SK-N-SH (cell line): ENCODE measurements at regions not wholly inside any gene's neighbourhood (a gene's known extent, or its start where the extent isn't known, plus 50 kb on each side); places are given as distances from the start of the nearest gene placed in this dataset.

Experiments
- CTCF ChIA-PET: fragments of 300-600, 350-600 bp; formaldehyde crosslinking; extraction: SDS; loops from one replicate; lab custom pipeline; 2021; lab: Yijun Ruan, JAX
- POLR2A ChIA-PET: fragments of 350-600 bp; sonication (Branson Sonifier 250); formaldehyde crosslinking; extraction: SDS; loops from one replicate; lab custom pipeline; 2020; ENCODE audit warnings: antibody characterized with exemption, inconsistent platforms; lab: Yijun Ruan, JAX
- DNase-seq: peaks from one replicate; pipeline ENCODE4 v3.0.0; 2012
- H2AFZ ChIP-seq: fragments of 200-600 bp; sonication (generic); 2 replicates; pipeline ENCODE4 v1.8.1; 2016; ENCODE audit warnings: antibody characterized with exemption, mild to moderate bottlenecking, low read depth
- H3F3A ChIP-seq: fragments of 200-600 bp; sonication (generic); replicated peaks from 2 replicates; pipeline ENCODE3; 2016; ENCODE audit warnings: antibody characterized with exemption, mild to moderate bottlenecking; ENCODE audit not compliant: insufficient read depth
- H3K27ac ChIP-seq, 2 experiments: fragments of 200-500 bp in 1 of 2; fragments of 200-600 bp in 1 of 2; sonication (Bioruptor generic) in 1 of 2; sonication (generic), shearing (Covaris generic) in 1 of 2; 2 replicates each; pipeline versions ENCODE4 v1.5.1 to v1.6.1; 2014 to 2016; ENCODE audit warnings: low read depth in 2 of 2, inconsistent platforms in 1 of 2, low read length in 1 of 2, mild to moderate bottlenecking in 1 of 2, mixed read lengths in 1 of 2
- H3K27me3 ChIP-seq: fragments of 200-600 bp; sonication (generic), shearing (Covaris generic); 2 replicates; pipeline ENCODE4 v1.6.1; 2016; ENCODE audit warnings: mixed run types; ENCODE audit not compliant: insufficient read depth
- H3K36me3 ChIP-seq, 2 experiments: fragments of 200-500 bp in 1 of 2; fragments of 200-600 bp in 1 of 2; sonication (Bioruptor generic) in 1 of 2; sonication (generic) in 1 of 2; replicated peaks in 1 of 2; 2 replicates each; pipeline versions ENCODE3 to v1.5.1; 2014 to 2016; ENCODE audit warnings: low read length in 1 of 2, mild to moderate bottlenecking in 1 of 2; ENCODE audit not compliant: insufficient read depth in 2 of 2, control insufficient read depth in 1 of 2
- H3K4me1 ChIP-seq, 2 experiments: fragments of 200-500 bp in 1 of 2; fragments of 200-600 bp in 1 of 2; sonication (Bioruptor generic) in 1 of 2; sonication (generic), shearing (Covaris generic) in 1 of 2; 2 replicates each; pipeline versions ENCODE4 v1.5.1 to v1.6.1; 2014 to 2016; ENCODE audit warnings: low read depth in 1 of 2, low read length in 1 of 2, mixed run types in 1 of 2; ENCODE audit not compliant: insufficient read depth in 2 of 2, control insufficient read depth in 1 of 2
- H3K4me2 ChIP-seq: fragments of 200-600 bp; sonication (generic), shearing (Covaris generic); 2 replicates; pipeline ENCODE4 v1.6.1; 2017; ENCODE audit warnings: mixed run types
- H3K4me3 ChIP-seq, 2 experiments: fragments of 200-500 bp in 1 of 2; fragments of 200-600 bp in 1 of 2; sonication (Bioruptor generic) in 1 of 2; sonication (generic), shearing (Covaris generic) in 1 of 2; 2 replicates each; pipeline versions ENCODE4 v1.5.1 to v1.8.1; 2014 to 2016; ENCODE audit warnings: low read depth in 2 of 2, inconsistent platforms in 1 of 2, low read length in 1 of 2, mild to moderate bottlenecking in 1 of 2, mixed read lengths in 1 of 2, moderate library complexity in 1 of 2
- H3K79me2 ChIP-seq: fragments of 200-600 bp; sonication (generic); 2 replicates; pipeline ENCODE4 v1.8.1; 2017; ENCODE audit warnings: mild to moderate bottlenecking; ENCODE audit not compliant: insufficient read depth
- H3K9ac ChIP-seq: fragments of 200-600 bp; sonication (generic); 2 replicates; pipeline ENCODE4 v1.6.1; 2017; ENCODE audit warnings: mixed run types
- H3K9me2 ChIP-seq: fragments of 200-600 bp; sonication (generic); 2 replicates; pipeline ENCODE4 v1.6.1; 2017; ENCODE audit warnings: mixed run types
- H3K9me3 ChIP-seq: fragments of 200-600 bp; sonication (generic); 2 replicates; pipeline ENCODE4 v1.6.1; 2017; ENCODE audit warnings: mixed run types, mild to moderate bottlenecking, moderate library complexity
- H4K20me1 ChIP-seq: fragments of 200-600 bp; sonication (generic); 2 replicates; pipeline ENCODE4 v1.6.1; 2017; ENCODE audit warnings: mild to moderate bottlenecking, mixed run types; ENCODE audit not compliant: insufficient read depth
- FOXJ3 ChIP-seq: sonication (generic); formaldehyde crosslinking; IDR thresholded peaks from 2 replicates; pipeline ENCODE4 v1.5.1; 2020; ENCODE audit warnings: mild to moderate bottlenecking, missing genetic modification reagents
- IRF3 ChIP-seq: fragments of 150-350 bp; IDR thresholded peaks from 2 replicates; pipeline ENCODE4 v1.6.1; 2016; ENCODE audit warnings: mild to moderate bottlenecking, low read depth, low read length
- MXI1 ChIP-seq: IDR thresholded peaks from 2 replicates; pipeline ENCODE4 v1.6.1; 2012; ENCODE audit warnings: mild to moderate bottlenecking, low read depth, low read length, improper control_type of control experiment
- NRF1 ChIP-seq: IDR thresholded peaks from 2 replicates; pipeline ENCODE4 v1.6.1; 2012; ENCODE audit warnings: low read depth, mild to moderate bottlenecking, low read length
- REST ChIP-seq: IDR thresholded peaks from 2 replicates; pipeline ENCODE4 v1.6.1; 2012; ENCODE audit warnings: mild to moderate bottlenecking, low read depth, low read length, moderate library complexity
- RFX5 ChIP-seq: IDR thresholded peaks from 2 replicates; pipeline ENCODE4 v1.6.1; 2012; ENCODE audit warnings: mild to moderate bottlenecking, improper control_type of control experiment, low read length
- RXRA ChIP-seq: IDR thresholded peaks from 2 replicates; pipeline ENCODE4 v1.4.0; 2012; ENCODE audit warnings: low read depth, mild to moderate bottlenecking, borderline replicate concordance
- TAF1 ChIP-seq: IDR thresholded peaks from 2 replicates; pipeline ENCODE4 v1.6.1; 2012; ENCODE audit warnings: low read depth, mild to moderate bottlenecking, low read length, moderate library complexity, borderline replicate concordance
- ZBTB33 ChIP-seq: IDR thresholded peaks from 2 replicates; pipeline ENCODE4 v1.4.0; 2012; ENCODE audit warnings: low read depth, borderline replicate concordance
- WGBS: methylation state at CpG from one replicate; pipeline ENCODE4 v1.1.6; 2017; ENCODE audit warnings: low lambda C conversion rate; 5-methylcytosine and 5-hydroxymethylcytosine counted together
- TF ChIP-seq, protein P1 (sequence below): IDR thresholded peaks from 2 replicates; pipeline ENCODE4 v1.4.0; 2012; ENCODE audit warnings: low read depth, borderline replicate concordance
- TF ChIP-seq, protein P2 (sequence below): fragments of 150-350 bp; IDR thresholded peaks from 2 replicates; pipeline ENCODE4 v1.6.1; 2017; ENCODE audit warnings: antibody characterized with exemption, low read length, low read depth, borderline replicate concordance

DNA sequence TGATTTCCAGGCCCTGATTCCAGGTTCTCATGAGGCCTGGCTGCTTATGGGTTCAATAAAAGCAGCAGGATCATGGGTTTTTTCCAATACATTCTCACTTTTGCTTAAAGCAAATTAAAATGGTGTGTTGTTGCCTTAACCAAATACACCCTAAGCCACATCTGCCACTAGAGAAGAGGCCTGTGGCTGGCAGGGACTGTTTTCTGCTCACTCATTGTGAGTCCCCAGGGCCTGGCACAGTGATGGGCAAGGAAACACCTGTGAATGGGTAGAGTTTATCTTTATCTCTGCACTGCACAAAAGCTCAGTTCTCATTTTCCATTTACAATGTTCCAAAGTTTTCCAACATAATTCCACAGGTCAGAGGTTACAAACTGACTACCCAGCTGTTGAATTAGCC lies 726.0 kb downstream of the UQCRFS1 start (continued):
- no peak for TF ChIP-seq IRF3
- no peak for TF ChIP-seq RFX5

DNA sequence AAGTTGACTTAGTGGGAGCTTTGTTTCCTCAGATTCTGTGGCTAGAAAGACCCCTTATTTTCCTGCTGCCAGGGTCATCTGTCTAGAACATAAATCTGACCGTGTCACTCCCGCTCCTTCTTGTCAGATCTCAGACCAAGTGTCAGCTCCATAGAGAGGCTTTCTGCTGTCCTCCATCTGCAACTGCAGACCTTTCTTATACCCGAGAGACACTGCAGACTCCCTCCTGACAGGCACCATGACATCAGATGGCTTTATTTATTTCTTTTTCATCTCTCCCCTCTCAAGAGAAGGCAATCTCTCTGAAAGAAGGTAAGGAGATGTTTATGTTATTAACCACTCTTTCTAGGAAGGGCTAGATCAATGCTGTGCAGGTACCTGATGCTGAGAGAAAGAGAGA lies 726.5 kb downstream of the UQCRFS1 start:
- ChIA-PET CTCF (no interaction called here), POLR2A (no interaction called here)
- 9% methylated on average over 3 of the region's 3 CpGs for WGBS
- Histone ChIP-seq H3F3A (no peaks in the 10 kb centered on the region), H3K79me2 (no peaks in the 10 kb centered on the region), H2AFZ (no peak overlapping the region), H3K27me3 (peaks cover 20% of the 10 kb centered on the region; the same call in 1 of the 2 replicates), H3K4me3 (no peak overlapping the region), H3K4me1 (no peaks in the 10 kb centered on the region), H3K36me3 (no peaks in the 10 kb centered on the region), H3K9ac (no peak overlapping the region), H3K4me2 (no peak overlapping the region), H4K20me1 (no peaks in the 10 kb centered on the region), H3K9me3 (no peaks in the 10 kb centered on the region), H3K9me2 (no peaks in the 10 kb centered on the region), H3K27ac (no peak overlapping the region)
- TF ChIP-seq RXRA (no peak), TAF1 (no peak), MXI1 (no peak), RFX5 (no peak), NRF1 (no peak), IRF3 (no peak), ZBTB33 (no peak), REST (no peak), FOXJ3 (CRISPR knock-in tag) (no peak)
- TF ChIP-seq, protein P1, sequence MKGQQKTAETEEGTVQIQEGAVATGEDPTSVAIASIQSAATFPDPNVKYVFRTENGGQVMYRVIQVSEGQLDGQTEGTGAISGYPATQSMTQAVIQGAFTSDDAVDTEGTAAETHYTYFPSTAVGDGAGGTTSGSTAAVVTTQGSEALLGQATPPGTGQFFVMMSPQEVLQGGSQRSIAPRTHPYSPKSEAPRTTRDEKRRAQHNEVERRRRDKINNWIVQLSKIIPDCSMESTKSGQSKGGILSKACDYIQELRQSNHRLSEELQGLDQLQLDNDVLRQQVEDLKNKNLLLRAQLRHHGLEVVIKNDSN, result no peak
- TF ChIP-seq, protein P2, sequence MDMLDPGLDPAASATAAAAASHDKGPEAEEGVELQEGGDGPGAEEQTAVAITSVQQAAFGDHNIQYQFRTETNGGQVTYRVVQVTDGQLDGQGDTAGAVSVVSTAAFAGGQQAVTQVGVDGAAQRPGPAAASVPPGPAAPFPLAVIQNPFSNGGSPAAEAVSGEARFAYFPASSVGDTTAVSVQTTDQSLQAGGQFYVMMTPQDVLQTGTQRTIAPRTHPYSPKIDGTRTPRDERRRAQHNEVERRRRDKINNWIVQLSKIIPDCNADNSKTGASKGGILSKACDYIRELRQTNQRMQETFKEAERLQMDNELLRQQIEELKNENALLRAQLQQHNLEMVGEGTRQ, result no peak
- no peak for DNase-seq
